ENCODE measurements at regions not wholly inside any gene's neighbourhood (a gene's known extent, or its start where the extent isn't known, plus 50 kb on each side); places are given as distances from the start of the nearest gene placed in this dataset.

DNA sequence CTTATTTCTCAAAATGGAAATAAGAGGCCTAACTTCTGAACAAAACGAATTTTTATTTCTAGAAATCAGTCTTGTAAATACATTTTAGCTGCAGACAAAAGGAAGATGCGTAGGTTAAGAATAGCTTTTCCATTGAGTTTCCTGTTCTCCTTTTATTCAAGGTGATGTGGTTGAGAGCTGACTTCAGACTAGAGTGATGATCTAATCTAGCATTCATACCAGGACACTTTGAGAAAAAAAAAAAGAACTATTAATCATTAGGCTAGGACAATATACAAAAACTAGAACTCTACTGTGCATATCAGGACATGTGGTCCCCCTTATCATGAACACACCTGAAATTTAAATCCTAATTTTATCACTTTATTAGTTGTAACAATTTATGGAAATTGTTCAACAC is 884.5 kb upstream of the EPHA5 start:
- in situ Hi-C loops (cut with HindIII; ENCODE audit: extremely low pct_ligation_motif_present, low pct_unique_long_range_greater_than_20kb) (no loop called here), intact Hi-C loops (cut with micrococcal nuclease; ENCODE audit: unreplicated experiment) (no loop called here)
- Histone ChIP-seq H3K27me3 (ENCODE audit: control insufficient read depth in 1 of 2, insufficient read depth in 2 of 2, low read length in 2 of 2) (no peaks in the 10 kb centered on the region), H3K27ac (ENCODE audit: extremely low read length, insufficient read depth, low read length) (no peak overlapping the region), H4K20me1 (ENCODE audit: insufficient read depth, low read length) (no peaks in the 10 kb centered on the region), H3K9ac (ENCODE audit: insufficient read depth, low read depth, low read length) (no peak overlapping the region), H3K4me1 (ENCODE audit: insufficient read depth, low read length) (no peaks in the 10 kb centered on the region), H3K4me2 (ENCODE audit: low read depth, low read length) (no peak overlapping the region), H3K4me3 (replicated peaks in 1 of 3; ENCODE audit: insufficient read depth in 1 of 3, low read depth in 2 of 3, low read length in 3 of 3) (no peak overlapping the region), H3K79me2 (ENCODE audit: insufficient read depth, low read length) (no peaks in the 10 kb centered on the region), H2AFZ (ENCODE audit: low read length) (no peak overlapping the region), H3K9me3 (ENCODE audit: low read length) (peaks cover 5% of the 10 kb centered on the region), H3K36me3 (replicated peaks in 1 of 2; ENCODE audit: control insufficient read depth in 1 of 2, insufficient read depth in 2 of 2, low read length in 2 of 2) (no peaks in the 10 kb centered on the region)
- POLR2A ChIA-PET = no interaction called here
- TF ChIP-seq CHD4 (IDR thresholded peaks at IDR 0.05; ENCODE audit: borderline replicate concordance, low read length) (no peak), NFAT5 (CRISPR knock-in tag; IDR thresholded peaks at IDR 0.05) (no peak), ZSCAN9 (CRISPR knock-in tag; IDR thresholded peaks at IDR 0.05; ENCODE audit: borderline replicate concordance) (no peak), JUN (CRISPR knock-in tag; IDR thresholded peaks at IDR 0.05) (no peak), ZNF678 (CRISPR knock-in tag; IDR thresholded peaks at IDR 0.05) (no peak), RBFOX2 (IDR thresholded peaks at IDR 0.05; ENCODE audit: low read depth, low read length) (no peak), GTF2F1 (IDR thresholded peaks at IDR 0.05; ENCODE audit: low read length) (no peak), ZNF557 (CRISPR knock-in tag; IDR thresholded peaks at IDR 0.05) (no peak), ZNF34 (CRISPR knock-in tag; IDR thresholded peaks at IDR 0.05; ENCODE audit: borderline replicate concordance) (no peak), SMARCC2 (IDR thresholded peaks at IDR 0.05) (no peak), HNF1B (CRISPR knock-in tag; IDR thresholded peaks at IDR 0.05) (no peak), ZNF589 (CRISPR knock-in tag; conservative IDR thresholded peaks at IDR 0.05) (no peak), ZNF580 (CRISPR knock-in tag; IDR thresholded peaks at IDR 0.05; ENCODE audit: borderline replicate concordance, low read depth) (no peak)
- TF ChIP-seq, protein P1, sequence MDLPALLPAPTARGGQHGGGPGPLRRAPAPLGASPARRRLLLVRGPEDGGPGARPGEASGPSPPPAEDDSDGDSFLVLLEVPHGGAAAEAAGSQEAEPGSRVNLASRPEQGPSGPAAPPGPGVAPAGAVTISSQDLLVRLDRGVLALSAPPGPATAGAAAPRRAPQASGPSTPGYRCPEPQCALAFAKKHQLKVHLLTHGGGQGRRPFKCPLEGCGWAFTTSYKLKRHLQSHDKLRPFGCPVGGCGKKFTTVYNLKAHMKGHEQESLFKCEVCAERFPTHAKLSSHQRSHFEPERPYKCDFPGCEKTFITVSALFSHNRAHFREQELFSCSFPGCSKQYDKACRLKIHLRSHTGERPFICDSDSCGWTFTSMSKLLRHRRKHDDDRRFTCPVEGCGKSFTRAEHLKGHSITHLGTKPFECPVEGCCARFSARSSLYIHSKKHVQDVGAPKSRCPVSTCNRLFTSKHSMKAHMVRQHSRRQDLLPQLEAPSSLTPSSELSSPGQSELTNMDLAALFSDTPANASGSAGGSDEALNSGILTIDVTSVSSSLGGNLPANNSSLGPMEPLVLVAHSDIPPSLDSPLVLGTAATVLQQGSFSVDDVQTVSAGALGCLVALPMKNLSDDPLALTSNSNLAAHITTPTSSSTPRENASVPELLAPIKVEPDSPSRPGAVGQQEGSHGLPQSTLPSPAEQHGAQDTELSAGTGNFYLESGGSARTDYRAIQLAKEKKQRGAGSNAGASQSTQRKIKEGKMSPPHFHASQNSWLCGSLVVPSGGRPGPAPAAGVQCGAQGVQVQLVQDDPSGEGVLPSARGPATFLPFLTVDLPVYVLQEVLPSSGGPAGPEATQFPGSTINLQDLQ (CRISPR knock-in tag; IDR thresholded peaks at IDR 0.05) = no peak
- BruUV-seq (replicated peaks) = no TSS peak
- 3% methylated on average over 2 of the region's 2 CpGs for WGBS (ENCODE audit: low lambda C conversion rate)
- CTCF ChIA-PET (ENCODE audit: low intra/inter-chr PET ratio, low total read pairs) = no interaction called here
- FAIRE-seq (no peak), ATAC-seq (no peak), DNase-seq (ENCODE audit: low spot score) (no peak)

Measured in HepG2 (cell line).